ENCODE measurements at regions not wholly inside any gene's neighbourhood (a gene's known extent, or its start where the extent isn't known, plus 50 kb on each side); places are given as distances from the start of the nearest gene placed in this dataset.

GRCh38 chr6:71080826-71081225, 124.0 kb upstream of the B3GAT2 start:
- no peak overlapping the region for H4K5ac ChIP-seq (ENCODE audit: insufficient read length, low read depth, low read length)
- H3K27me3 ChIP-seq (ENCODE audit: insufficient read depth, low read length), result no peaks in the 10 kb centered on the region
- DNase-seq, result no peak

More at GRCh38 chr6:71080826-71081225, 124.0 kb upstream of the B3GAT2 start:
- no peaks in the 10 kb centered on the region for H4K20me1 ChIP-seq (ENCODE audit: control insufficient read depth, insufficient read depth, insufficient read length)
- no peak overlapping the region for H3K4me2 ChIP-seq (ENCODE audit: insufficient read depth, insufficient read length, low read length)
- H3K79me1 ChIP-seq (ENCODE audit: insufficient read depth, low read depth, low read length, poor library complexity, severe bottlenecking), result no peaks in the 10 kb centered on the region
- H3K23me2 ChIP-seq (ENCODE audit: insufficient read length, low read depth, low read length, poor library complexity, severe bottlenecking), result no peaks in the 10 kb centered on the region
- H3K56ac ChIP-seq (ENCODE audit: insufficient read length, low read depth, low read length), result no peak overlapping the region
- no peak overlapping the region for H3K23ac ChIP-seq (ENCODE audit: insufficient read length, low read depth, low read length)
- no peak overlapping the region for H2BK15ac ChIP-seq (ENCODE audit: low read depth, low read length)
- no peak overlapping the region for H2BK5ac ChIP-seq (ENCODE audit: insufficient read length, low read length)
- H4K8ac ChIP-seq (replicated peaks; ENCODE audit: insufficient read length, low read depth, low read length), result no peak overlapping the region
- H2AK5ac ChIP-seq (ENCODE audit: insufficient read length, low read length), result no peak overlapping the region
- Mint-ChIP-seq H3K27ac (no peak overlapping the region), H3K4me1 (no peaks in the 10 kb centered on the region), H3K27me3 (ENCODE audit: low read depth) (no peaks in the 10 kb centered on the region; the same call in 1 of the 2 replicates), H3K36me3 (ENCODE audit: insufficient read depth in 1 of 3, low read depth in 3 of 3) (no peaks in the 10 kb centered on the region), H3K4me3 (no peak overlapping the region), H3K9me3 (0 out of 5 replicates have a peak, but pooled peaks cover 0 to 3% of the 10 kb centered on the region in 2 experiments)
- H2BK20ac ChIP-seq (ENCODE audit: low read depth, low read length, poor library complexity, severe bottlenecking), result no peak overlapping the region
- no peak overlapping the region for H3K9ac ChIP-seq (ENCODE audit: extremely low read depth, insufficient read length, low read length)
- no peaks in the 10 kb centered on the region for H3K4me1 ChIP-seq (ENCODE audit: insufficient read depth, low read length)
- no peak overlapping the region for H2AFZ ChIP-seq (ENCODE audit: low read length)
- no peaks in the 10 kb centered on the region for H3K79me2 ChIP-seq (ENCODE audit: insufficient read depth, low read length)
- no peak overlapping the region for H2BK120ac ChIP-seq (ENCODE audit: low read depth, low read length, poor library complexity, severe bottlenecking)
- H3K14ac ChIP-seq (ENCODE audit: insufficient read depth, low read length), result no peak overlapping the region
- H3K27ac ChIP-seq (ENCODE audit: insufficient read length, low read depth, low read length), result no peak overlapping the region
- no peak for TF ChIP-seq CTCF (conservative IDR thresholded peaks at IDR 0.05)
- no peak overlapping the region for H4K91ac ChIP-seq (ENCODE audit: insufficient read length, low read depth, low read length)
- no peaks in the 10 kb centered on the region for H3K9me3 ChIP-seq (ENCODE audit: control insufficient read depth, low read depth, low read length)
- no peak overlapping the region for H2BK12ac ChIP-seq (ENCODE audit: insufficient read length, low read depth, low read length)
- no peak overlapping the region for H3T11ph ChIP-seq (ENCODE audit: low read length)
- no peak overlapping the region for H3K4ac ChIP-seq (ENCODE audit: low read depth, low read length)
- no CpG with 5 or more reads among the region's 4 CpGs for WGBS (ENCODE audit: extremely low coverage, insufficient read length, low lambda C conversion rate)
- H3K18ac ChIP-seq (ENCODE audit: insufficient read length, low read depth, low read length), result no peak overlapping the region
